ENCODE measurements at regions not wholly inside any gene's neighbourhood (a gene's known extent, or its start where the extent isn't known, plus 50 kb on each side); places are given as distances from the start of the nearest gene placed in this dataset.
"Not testable (repeated sequence)": the region's sequence is repeated elsewhere in the genome, so short reads cannot be mapped to it uniquely, and the experiment has no call there.

DNA sequence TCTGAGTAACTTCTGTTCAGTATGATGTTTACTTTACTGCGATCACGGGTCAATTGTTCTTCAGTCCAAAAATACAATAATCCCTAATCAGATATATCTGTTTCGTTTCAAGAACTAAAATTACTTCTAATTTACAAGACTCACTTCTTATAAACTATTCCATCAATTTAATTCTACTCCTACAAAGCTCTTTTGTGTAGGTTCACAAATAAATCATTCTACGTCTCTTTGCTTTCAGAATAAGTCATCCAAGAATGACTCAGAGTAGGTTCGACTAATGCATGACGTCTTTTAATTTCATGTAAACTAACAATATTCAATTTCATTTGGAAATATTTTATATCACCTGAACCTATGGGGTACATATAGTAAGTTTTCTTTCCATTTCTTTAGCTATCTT lies 571.9 kb downstream of the PCDH11X start:
- TF ChIP-seq, protein P1, sequence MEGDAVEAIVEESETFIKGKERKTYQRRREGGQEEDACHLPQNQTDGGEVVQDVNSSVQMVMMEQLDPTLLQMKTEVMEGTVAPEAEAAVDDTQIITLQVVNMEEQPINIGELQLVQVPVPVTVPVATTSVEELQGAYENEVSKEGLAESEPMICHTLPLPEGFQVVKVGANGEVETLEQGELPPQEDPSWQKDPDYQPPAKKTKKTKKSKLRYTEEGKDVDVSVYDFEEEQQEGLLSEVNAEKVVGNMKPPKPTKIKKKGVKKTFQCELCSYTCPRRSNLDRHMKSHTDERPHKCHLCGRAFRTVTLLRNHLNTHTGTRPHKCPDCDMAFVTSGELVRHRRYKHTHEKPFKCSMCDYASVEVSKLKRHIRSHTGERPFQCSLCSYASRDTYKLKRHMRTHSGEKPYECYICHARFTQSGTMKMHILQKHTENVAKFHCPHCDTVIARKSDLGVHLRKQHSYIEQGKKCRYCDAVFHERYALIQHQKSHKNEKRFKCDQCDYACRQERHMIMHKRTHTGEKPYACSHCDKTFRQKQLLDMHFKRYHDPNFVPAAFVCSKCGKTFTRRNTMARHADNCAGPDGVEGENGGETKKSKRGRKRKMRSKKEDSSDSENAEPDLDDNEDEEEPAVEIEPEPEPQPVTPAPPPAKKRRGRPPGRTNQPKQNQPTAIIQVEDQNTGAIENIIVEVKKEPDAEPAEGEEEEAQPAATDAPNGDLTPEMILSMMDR (IDR thresholded peaks at IDR 0.05), result not testable (repeated sequence)
- not testable (repeated sequence) for TF ChIP-seq POLR2A (IDR thresholded peaks at IDR 0.05; ENCODE audit: low read depth)
